Activated CD4-positive, alpha-beta memory T cell treated with anti-CD3 and anti-CD28 coated beads for 36 hours (primary cell): ENCODE measurements at regions not wholly inside any gene's neighbourhood (a gene's known extent, or its start where the extent isn't known, plus 50 kb on each side); places are given as distances from the start of the nearest gene placed in this dataset.

Experiments
- CTCF ChIA-PET: fragments of 350-600 bp; sonication (Branson Sonifier 250); formaldehyde crosslinking; loops from one replicate; lab custom pipeline; 2021; ENCODE audit warnings: antibody characterized with exemption, inconsistent platforms; lab: Charles Lee
- POLR2A ChIA-PET: fragments of 350-600 bp; sonication (Branson Sonifier 250); formaldehyde crosslinking; loops from one replicate; lab custom pipeline; 2021; ENCODE audit warnings: antibody characterized with exemption; lab: Charles Lee
- DNase-seq: peaks from one replicate; pipeline ENCODE4 v3.0.0-alpha.2; 2020
- H3K27ac Mint-ChIP-seq: one replicate; pipeline ENCODE4 v1.8.0; 2021; ENCODE audit warnings: mixed read lengths
- H3K27me3 Mint-ChIP-seq: one replicate; pipeline ENCODE4 v1.8.0; 2021; ENCODE audit warnings: mixed read lengths
- H3K36me3 Mint-ChIP-seq: one replicate; pipeline ENCODE4 v1.8.0; 2021; ENCODE audit warnings: mixed read lengths
- H3K4me1 Mint-ChIP-seq: one replicate; pipeline ENCODE4 v1.8.0; 2021; ENCODE audit warnings: low read depth, mixed read lengths
- H3K4me3 Mint-ChIP-seq: one replicate; pipeline ENCODE4 v1.8.0; 2021; ENCODE audit warnings: mild to moderate bottlenecking, mixed read lengths
- H3K9me3 Mint-ChIP-seq: one replicate; pipeline ENCODE4 v1.8.0; 2021; ENCODE audit warnings: mixed read lengths
- intact Hi-C: fragments of 100-400 bp; cut with micrococcal nuclease; formaldehyde crosslinking; loops from one replicate; pipeline ENCODE4 v1.15.1; 2023

GRCh38 chr12:67871231-67871630 lies 118.0 kb upstream of the IFNG-AS1 start:
- no peak overlapping the region for H3K4me3 Mint-ChIP-seq
- CTCF ChIA-PET: no interaction called here
- no peaks in the 10 kb centered on the region for H3K9me3 Mint-ChIP-seq
- POLR2A ChIA-PET: no interaction called here
- H3K27ac Mint-ChIP-seq: no peak overlapping the region
- no peaks in the 10 kb centered on the region for H3K27me3 Mint-ChIP-seq
- H3K4me1 Mint-ChIP-seq: no peaks in the 10 kb centered on the region
- intact Hi-C loops: no loop called here
- no peaks in the 10 kb centered on the region for H3K36me3 Mint-ChIP-seq
- DNase-seq: no peak

DNA sequence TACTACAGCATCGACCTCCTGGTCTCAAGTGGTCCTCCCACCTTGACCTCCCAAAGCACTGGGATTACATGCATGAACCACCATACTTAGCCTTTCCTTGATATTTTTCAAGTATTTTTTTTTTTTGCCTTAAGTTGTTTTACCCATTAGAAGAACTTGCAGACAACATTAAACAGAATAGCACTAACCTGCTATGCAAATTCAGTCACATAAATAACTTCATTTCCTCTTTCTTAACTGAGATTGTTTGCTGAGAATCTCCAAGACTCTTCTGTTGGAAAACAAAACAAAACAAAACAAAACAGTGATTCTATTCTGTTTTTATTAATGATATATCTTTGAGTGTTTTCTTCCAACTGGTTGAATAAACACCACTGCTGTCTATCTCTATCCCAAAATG lies 115.9 kb upstream of the IFNG-AS1 start:
- Mint-ChIP-seq H3K27me3 (no peaks in the 10 kb centered on the region), H3K4me1 (no peaks in the 10 kb centered on the region), H3K9me3 (no peaks in the 10 kb centered on the region), H3K4me3 (no peak overlapping the region), H3K27ac (no peak overlapping the region), H3K36me3 (no peaks in the 10 kb centered on the region)
- CTCF ChIA-PET: no interaction called here
- no peak for DNase-seq
- POLR2A ChIA-PET: no interaction called here
- intact Hi-C loops: no loop called here

GRCh38 chr12:67876305-67876915 lies 112.8 kb upstream of the IFNG-AS1 start:
- no peaks in the 10 kb centered on the region for H3K36me3 Mint-ChIP-seq
- DNase-seq: no peak
- intact Hi-C loops: no loop called here
- H3K9me3 Mint-ChIP-seq: no peaks in the 10 kb centered on the region
- H3K4me3 Mint-ChIP-seq: no peak overlapping the region
- no peaks in the 10 kb centered on the region for H3K27me3 Mint-ChIP-seq
- CTCF ChIA-PET: interaction anchor here (0.6 kb wide), 1 partner anchor 549 kb away, joined by 3 read pairs; no protein-coding TSS in a partner anchor
- H3K4me1 Mint-ChIP-seq: peaks cover under 1% of the 10 kb centered on the region
- POLR2A ChIA-PET: no interaction called here
- no peak overlapping the region for H3K27ac Mint-ChIP-seq

GRCh38 chr12:67877727-67878126 lies 111.5 kb upstream of the IFNG-AS1 start:
- Mint-ChIP-seq H3K4me1 (peaks cover 8% of the 10 kb centered on the region), H3K27me3 (no peaks in the 10 kb centered on the region), H3K27ac (no peak overlapping the region), H3K36me3 (no peaks in the 10 kb centered on the region), H3K9me3 (no peaks in the 10 kb centered on the region), H3K4me3 (no peak overlapping the region)
- ChIA-PET CTCF (no interaction called here), POLR2A (no interaction called here)
- intact Hi-C loops: no loop called here
- no peak for DNase-seq

GRCh38 chr12:67879937-67880336 lies 109.3 kb upstream of the IFNG-AS1 start:
- intact Hi-C loops: no loop called here
- CTCF ChIA-PET: interaction anchor here (0.7 kb wide), 1 partner anchor 30 kb away, joined by 3 read pairs; no protein-coding TSS in a partner anchor
- DNase-seq: no peak
- H3K9me3 Mint-ChIP-seq: no peaks in the 10 kb centered on the region
- H3K27ac Mint-ChIP-seq: no peak overlapping the region
- no peaks in the 10 kb centered on the region for H3K36me3 Mint-ChIP-seq
- no peak overlapping the region for H3K4me3 Mint-ChIP-seq
- H3K27me3 Mint-ChIP-seq: peaks cover 1% of the 10 kb centered on the region
- POLR2A ChIA-PET: no interaction called here
- H3K4me1 Mint-ChIP-seq: peaks cover 8% of the 10 kb centered on the region

- CTCF ChIA-PET: no interaction called here
- POLR2A ChIA-PET: no interaction called here
- Mint-ChIP-seq H3K9me3 (no peaks in the 10 kb centered on the region), H3K4me1 (peaks cover 8% of the 10 kb centered on the region), H3K4me3 (no peak overlapping the region), H3K27me3 (peaks cover 1% of the 10 kb centered on the region), H3K27ac (no peak overlapping the region), H3K36me3 (no peaks in the 10 kb centered on the region)
- intact Hi-C loops: no loop called here
- no peak for DNase-seq
These were observed 107.7 kb upstream of the IFNG-AS1 start for GRCh38 chr12:67881565-67881964.

DNA sequence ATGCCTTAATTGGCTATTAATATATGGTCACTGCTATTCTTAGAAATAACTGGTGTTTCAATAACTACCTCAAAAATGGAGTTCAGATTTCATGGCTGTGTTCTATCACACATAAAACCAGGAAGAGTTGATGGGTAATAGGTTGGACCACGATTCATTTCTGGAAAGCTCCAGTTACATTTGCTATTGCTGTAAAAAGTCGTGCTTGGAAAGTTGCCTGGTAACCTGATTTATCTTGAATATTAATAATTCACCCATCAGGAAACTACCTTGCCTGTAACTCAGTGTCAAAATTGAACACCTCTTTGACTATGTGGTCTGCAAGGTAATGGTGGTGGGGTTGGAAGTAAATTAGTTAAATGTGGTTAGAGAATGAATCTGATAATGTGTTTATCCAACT lies 104.7 kb upstream of the IFNG-AS1 start:
- H3K27ac Mint-ChIP-seq: no peak overlapping the region
- no peak for DNase-seq
- ChIA-PET POLR2A (no interaction called here), CTCF (no interaction called here)
- H3K4me3 Mint-ChIP-seq: no peak overlapping the region
- peaks cover 3% of the 10 kb centered on the region for H3K27me3 Mint-ChIP-seq
- H3K36me3 Mint-ChIP-seq: no peaks in the 10 kb centered on the region
- no peaks in the 10 kb centered on the region for H3K9me3 Mint-ChIP-seq
- intact Hi-C loops: no loop called here
- peaks cover 8% of the 10 kb centered on the region for H3K4me1 Mint-ChIP-seq

DNA sequence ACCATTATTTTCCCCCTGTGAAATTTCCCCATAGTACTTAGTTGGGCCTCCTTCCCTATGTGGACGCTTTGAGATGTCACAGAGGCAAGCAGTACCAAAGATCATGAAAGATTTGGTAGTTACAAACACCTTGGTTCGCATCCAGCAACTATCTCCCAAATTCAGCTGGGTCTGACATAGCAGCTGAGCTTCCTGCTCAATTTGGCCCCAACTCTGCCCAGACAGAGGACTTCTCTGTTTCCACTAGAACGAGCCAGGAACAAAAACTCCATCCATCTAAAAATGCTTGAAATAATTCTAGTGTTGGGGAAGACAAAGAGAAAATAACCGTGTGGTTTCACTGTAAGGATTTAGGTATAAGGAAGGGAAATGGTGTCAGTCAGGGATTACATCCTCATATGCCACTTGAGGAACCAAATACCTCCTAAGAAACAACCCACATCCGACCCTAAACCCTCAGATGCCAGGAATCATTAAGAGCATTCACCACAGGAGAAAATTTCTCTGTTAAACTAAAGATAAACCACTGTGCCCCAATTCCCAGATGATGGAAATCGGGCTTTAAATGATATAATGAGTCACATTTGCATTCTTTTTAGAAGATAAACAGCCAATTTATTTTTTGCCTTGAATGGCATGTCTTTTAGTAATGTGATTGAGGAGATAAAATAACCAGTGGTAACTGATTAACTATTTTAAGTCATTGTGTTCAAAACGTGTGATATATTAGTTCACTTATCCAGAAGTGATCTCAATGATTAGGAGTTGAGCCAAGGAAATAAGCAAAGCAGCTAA lies 103.7 kb upstream of the IFNG-AS1 start:
- Mint-ChIP-seq H3K4me1 (peaks cover 9% of the 10 kb centered on the region), H3K9me3 (no peaks in the 10 kb centered on the region), H3K27me3 (peaks cover 3% of the 10 kb centered on the region), H3K36me3 (no peaks in the 10 kb centered on the region), H3K27ac (no peak overlapping the region), H3K4me3 (no peak overlapping the region)
- intact Hi-C loops: no loop called here
- ChIA-PET POLR2A (no interaction called here), CTCF (no interaction called here)
- no peak for DNase-seq

GRCh38 chr12:67887065-67887464 lies 102.2 kb upstream of the IFNG-AS1 start:
- Mint-ChIP-seq H3K9me3 (no peaks in the 10 kb centered on the region), H3K27ac (no peak overlapping the region), H3K4me1 (peaks cover 5% of the 10 kb centered on the region), H3K27me3 (peaks cover 3% of the 10 kb centered on the region), H3K36me3 (no peaks in the 10 kb centered on the region), H3K4me3 (no peak overlapping the region)
- CTCF ChIA-PET: no interaction called here
- POLR2A ChIA-PET: no interaction called here
- intact Hi-C loops: no loop called here
- no peak for DNase-seq

DNA sequence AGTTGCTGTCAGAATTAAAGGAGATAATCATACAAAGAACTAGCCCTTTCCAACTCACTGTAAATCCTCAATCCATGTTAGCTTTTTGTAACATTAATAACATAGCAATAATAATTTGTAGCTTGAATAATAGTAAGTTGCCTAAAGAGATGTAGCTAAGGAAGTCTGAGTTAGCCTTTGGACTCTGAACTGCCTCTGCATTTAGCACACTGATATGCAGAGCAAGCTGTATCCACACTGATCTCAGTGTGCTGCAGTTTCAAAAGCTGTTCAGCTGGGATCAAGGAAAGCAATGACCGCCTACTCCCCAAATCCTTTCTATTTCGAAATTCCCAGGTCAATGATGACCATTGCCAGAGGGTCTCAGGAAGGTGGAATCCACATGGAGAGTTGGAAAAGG lies 99.3 kb upstream of the IFNG-AS1 start:
- no peaks in the 10 kb centered on the region for H3K36me3 Mint-ChIP-seq
- no peak overlapping the region for H3K4me3 Mint-ChIP-seq
- CTCF ChIA-PET: no interaction called here
- intact Hi-C loops: no loop called here
- POLR2A ChIA-PET: no interaction called here
- H3K27ac Mint-ChIP-seq: no peak overlapping the region
- peaks cover 4% of the 10 kb centered on the region for H3K4me1 Mint-ChIP-seq
- no peaks in the 10 kb centered on the region for H3K9me3 Mint-ChIP-seq
- no peak for DNase-seq
- peaks cover 1% of the 10 kb centered on the region for H3K27me3 Mint-ChIP-seq

DNA sequence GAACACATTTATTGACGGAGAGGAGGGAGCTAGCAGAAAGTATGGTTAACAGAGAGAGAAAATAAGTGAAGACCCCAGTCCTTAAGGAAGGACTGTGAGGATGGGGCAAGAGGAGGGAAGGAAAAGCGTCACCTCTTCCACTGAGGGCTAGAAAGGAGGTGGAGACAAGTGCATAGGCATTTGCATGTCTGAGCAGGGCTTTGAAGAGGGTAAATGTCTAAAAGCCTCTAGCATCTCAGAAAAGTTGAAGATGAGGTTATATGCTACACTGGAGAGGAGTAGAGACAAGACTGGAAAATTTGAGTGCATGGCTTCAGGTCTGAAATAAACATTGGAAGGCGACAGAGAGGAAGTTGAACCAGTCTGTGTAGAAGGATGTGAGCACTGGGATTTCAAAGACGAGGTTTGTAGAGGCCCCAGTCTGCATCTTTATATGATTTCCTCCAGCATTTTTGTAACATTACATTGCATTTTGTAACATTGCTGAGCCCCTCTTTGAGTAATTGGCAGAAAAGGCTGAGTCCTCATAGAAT lies 98.5 kb upstream of the IFNG-AS1 start:
- Mint-ChIP-seq H3K4me1 (peaks cover 4% of the 10 kb centered on the region), H3K4me3 (no peak overlapping the region), H3K9me3 (no peaks in the 10 kb centered on the region), H3K27ac (no peak overlapping the region), H3K36me3 (no peaks in the 10 kb centered on the region), H3K27me3 (peaks cover 1% of the 10 kb centered on the region)
- no peak for DNase-seq
- ChIA-PET POLR2A (no interaction called here), CTCF (no interaction called here)
- intact Hi-C loops: no loop called here

GRCh38 chr12:67891596-67891995 lies 97.7 kb upstream of the IFNG-AS1 start:
- Mint-ChIP-seq H3K4me3 (no peak overlapping the region), H3K36me3 (no peaks in the 10 kb centered on the region), H3K9me3 (no peaks in the 10 kb centered on the region), H3K4me1 (peaks cover 4% of the 10 kb centered on the region), H3K27me3 (peaks cover 1% of the 10 kb centered on the region), H3K27ac (no peak overlapping the region)
- ChIA-PET POLR2A (no interaction called here), CTCF (no interaction called here)
- DNase-seq: no peak
- intact Hi-C loops: no loop called here
